Bronchial epithelial cell (primary cell): ENCODE measurements at regions not wholly inside any gene's neighbourhood (a gene's known extent, or its start where the extent isn't known, plus 50 kb on each side); places are given as distances from the start of the nearest gene placed in this dataset.
A peak's percentile ranks its signal among the peaks of the same experiment; 100 is the strongest.

Experiments used
- DNase-seq: peaks from one replicate; pipeline ENCODE4 v3.0.0-alpha.2; 2010; ENCODE audit warnings: low read depth
- FAIRE-seq: peaks from 2 replicates; lab custom pipeline; 2011; peaks lifted over from hg19 to GRCh38; lab: Jason Lieb, UNC
- H3K27me3 ChIP-seq: 2 replicates; pipeline ENCODE4 v1.5.1; 2011; ENCODE audit warnings: low read length; ENCODE audit not compliant: control insufficient read depth, insufficient read depth
- H3K36me3 ChIP-seq: 2 replicates; pipeline ENCODE4 v1.5.1; 2011; ENCODE audit warnings: low read length; ENCODE audit not compliant: control insufficient read depth, insufficient read depth
- H3K4me3 ChIP-seq: 2 replicates; pipeline ENCODE4 v1.5.1; 2011; ENCODE audit warnings: mild to moderate bottlenecking, low read depth, low read length, control low read depth
- TF ChIP-seq, protein P1 (sequence below): IDR thresholded peaks from 2 replicates; pipeline ENCODE4 v1.5.1; 2011; ENCODE audit warnings: mild to moderate bottlenecking, moderate library complexity, low read length, control low read depth, inconsistent platforms; ENCODE audit not compliant: insufficient read depth, severe bottlenecking

DNA sequence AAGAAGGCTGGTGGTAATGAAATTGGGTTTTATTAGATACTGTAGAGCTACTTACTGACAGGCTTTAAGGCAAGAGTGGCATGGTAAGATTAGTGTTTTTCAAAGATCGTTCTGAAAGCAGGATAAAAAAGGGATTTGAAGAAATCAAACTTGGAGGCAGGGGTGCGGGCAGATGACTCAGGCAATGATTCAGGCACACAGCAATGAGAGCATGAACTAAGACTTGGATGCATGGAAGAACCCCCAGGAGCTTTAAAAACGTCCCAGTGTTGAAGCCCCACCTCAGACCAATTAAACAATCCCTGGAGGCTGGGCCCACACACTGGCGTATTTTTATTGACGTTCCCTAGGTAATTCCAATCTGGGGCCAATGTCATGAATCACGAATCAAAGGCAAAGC is 102.5 kb downstream of the SREK1 start:
- Histone ChIP-seq H3K4me3 (no peak overlapping the region), H3K36me3 (no peaks in the 10 kb centered on the region), H3K27me3 (no peaks in the 10 kb centered on the region)
- FAIRE-seq, result no peak
- DNase-seq, result peak; percentile 65
- TF ChIP-seq, protein P1, sequence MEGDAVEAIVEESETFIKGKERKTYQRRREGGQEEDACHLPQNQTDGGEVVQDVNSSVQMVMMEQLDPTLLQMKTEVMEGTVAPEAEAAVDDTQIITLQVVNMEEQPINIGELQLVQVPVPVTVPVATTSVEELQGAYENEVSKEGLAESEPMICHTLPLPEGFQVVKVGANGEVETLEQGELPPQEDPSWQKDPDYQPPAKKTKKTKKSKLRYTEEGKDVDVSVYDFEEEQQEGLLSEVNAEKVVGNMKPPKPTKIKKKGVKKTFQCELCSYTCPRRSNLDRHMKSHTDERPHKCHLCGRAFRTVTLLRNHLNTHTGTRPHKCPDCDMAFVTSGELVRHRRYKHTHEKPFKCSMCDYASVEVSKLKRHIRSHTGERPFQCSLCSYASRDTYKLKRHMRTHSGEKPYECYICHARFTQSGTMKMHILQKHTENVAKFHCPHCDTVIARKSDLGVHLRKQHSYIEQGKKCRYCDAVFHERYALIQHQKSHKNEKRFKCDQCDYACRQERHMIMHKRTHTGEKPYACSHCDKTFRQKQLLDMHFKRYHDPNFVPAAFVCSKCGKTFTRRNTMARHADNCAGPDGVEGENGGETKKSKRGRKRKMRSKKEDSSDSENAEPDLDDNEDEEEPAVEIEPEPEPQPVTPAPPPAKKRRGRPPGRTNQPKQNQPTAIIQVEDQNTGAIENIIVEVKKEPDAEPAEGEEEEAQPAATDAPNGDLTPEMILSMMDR, result no peak

DNA sequence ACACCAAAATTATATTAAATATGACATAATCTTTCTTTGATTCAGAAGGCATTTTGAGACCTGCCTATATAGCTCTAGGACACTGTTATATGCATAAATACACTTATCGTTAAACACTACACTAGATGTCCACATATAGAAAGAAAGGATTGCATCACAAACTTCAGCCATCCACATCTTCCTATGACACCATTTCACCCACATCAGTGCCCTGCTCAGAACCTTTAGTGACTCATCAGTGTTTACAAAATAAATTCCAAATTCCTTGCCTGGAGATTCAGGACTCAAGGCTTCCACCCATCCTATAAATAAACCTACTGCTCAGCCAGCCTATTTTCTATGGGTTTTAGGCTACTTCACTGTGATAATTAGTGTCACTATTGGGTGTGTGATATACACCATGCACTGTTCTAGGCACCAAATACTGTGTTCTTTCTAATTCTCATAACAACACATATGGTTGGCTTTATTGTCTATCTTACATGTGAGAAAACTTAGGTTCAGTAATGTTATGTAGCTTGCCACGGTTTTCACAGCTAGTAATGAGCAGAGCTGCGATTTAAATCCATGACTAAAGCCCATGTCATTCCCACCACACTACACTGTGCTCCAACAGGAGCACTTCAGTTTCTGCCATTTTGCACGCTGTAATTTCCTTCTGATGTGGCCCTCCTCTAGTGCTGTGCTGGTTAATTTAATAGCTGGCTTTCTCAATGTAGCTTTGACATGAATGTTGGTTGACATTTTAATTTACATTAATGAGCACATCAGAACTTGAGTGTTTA is 103.3 kb downstream of the SREK1 start:
- DNase-seq (peak; percentile 89), FAIRE-seq (no peak)
- TF ChIP-seq, protein P1, result no peak
- Histone ChIP-seq H3K4me3 (no peak overlapping the region), H3K36me3 (no peaks in the 10 kb centered on the region), H3K27me3 (no peaks in the 10 kb centered on the region)

DNA sequence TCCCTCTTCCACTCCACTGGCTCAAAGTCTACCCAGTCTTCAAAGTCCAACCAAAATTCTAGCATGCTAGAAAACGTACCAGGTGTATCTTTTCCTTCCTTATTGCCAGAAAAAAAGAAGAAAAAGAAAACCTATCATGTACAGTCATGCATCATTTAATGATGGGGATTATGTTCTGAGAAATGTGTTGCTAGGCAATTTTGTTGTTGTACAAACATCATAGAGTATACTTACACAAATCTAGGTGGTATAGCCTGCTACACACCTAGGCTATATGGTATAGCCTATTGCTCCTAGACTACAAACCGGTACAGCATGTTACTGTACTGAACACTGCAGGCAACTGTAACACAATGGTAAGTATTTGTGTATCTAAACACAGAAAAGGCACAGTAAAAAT is 104.8 kb downstream of the SREK1 start:
- TF ChIP-seq, protein P1, result no peak
- H3K4me3 ChIP-seq, result no peak overlapping the region
- no peaks in the 10 kb centered on the region for H3K27me3 ChIP-seq
- peak; percentile 23 for DNase-seq
- no peaks in the 10 kb centered on the region for H3K36me3 ChIP-seq
- FAIRE-seq, result no peak

DNA sequence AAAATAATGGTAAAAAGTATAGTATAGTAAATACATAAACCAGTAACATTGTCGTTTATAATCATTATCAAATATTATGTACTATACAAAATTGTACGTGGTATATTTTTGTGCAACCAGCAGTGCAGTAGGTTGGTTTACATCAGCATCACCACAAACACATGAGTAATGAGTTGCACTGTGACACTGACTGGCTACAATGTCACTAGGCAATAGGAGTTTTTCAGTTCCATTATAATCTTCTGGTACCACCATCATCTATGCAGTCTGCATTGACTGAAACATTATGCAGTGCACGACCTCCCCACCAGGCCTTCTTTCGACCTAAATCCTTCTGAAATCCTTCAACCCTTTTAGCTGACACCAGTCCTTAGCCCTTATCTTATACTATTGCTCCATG is 105.8 kb downstream of the SREK1 start:
- FAIRE-seq (no peak), DNase-seq (no peak)
- no peaks in the 10 kb centered on the region for H3K36me3 ChIP-seq
- H3K27me3 ChIP-seq, result no peaks in the 10 kb centered on the region
- TF ChIP-seq, protein P1, result no peak
- H3K4me3 ChIP-seq, result no peak overlapping the region

DNA sequence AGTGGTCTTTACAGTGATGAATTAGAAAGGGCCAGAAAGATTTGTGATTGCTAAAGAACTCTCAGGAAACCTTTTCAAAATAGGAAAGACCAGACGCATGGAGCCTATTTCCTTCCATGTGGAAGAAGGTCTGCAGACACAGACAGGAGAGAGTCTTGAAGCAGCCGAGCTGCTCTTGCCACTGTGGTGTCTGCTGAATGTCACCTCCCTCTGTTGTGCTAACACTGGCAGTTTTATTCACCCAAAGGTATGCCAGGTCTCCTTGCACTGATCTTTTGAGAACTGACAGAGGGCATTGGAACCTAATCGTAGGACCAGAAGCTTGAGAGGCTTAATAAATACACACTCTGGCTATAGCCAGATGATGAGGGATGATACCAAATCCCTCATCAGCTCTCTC is 108.7 kb downstream of the SREK1 start:
- no peaks in the 10 kb centered on the region for H3K36me3 ChIP-seq
- FAIRE-seq (peak; percentile 89), DNase-seq (no peak)
- no peaks in the 10 kb centered on the region for H3K27me3 ChIP-seq
- TF ChIP-seq, protein P1, result no peak
- H3K4me3 ChIP-seq, result no peak overlapping the region

DNA sequence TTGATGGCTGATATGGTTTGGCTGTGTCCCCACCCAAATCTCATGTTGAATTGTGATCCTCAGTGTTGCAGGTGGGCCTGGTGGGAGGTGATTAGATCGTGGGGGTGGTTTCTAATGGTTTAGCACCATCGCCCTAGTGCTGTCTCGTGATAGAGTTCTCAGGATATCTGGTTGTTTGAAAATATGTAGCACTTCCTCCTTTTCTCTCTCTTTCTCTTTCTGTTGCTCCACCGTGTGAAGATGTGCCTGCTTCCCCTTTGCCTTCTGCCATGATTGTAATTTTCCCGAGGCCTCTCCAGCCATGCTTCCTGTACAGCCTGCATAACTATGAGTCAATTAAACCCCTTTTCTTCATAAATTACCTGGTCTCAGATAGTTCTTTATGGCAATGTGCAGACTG is 111.6 kb downstream of the SREK1 start:
- FAIRE-seq (no peak), DNase-seq (no peak)
- TF ChIP-seq, protein P1, result no peak
- Histone ChIP-seq H3K4me3 (no peak overlapping the region), H3K36me3 (no peaks in the 10 kb centered on the region), H3K27me3 (no peaks in the 10 kb centered on the region)
